Mononuclear cell (primary cell): ENCODE measurements at regions not wholly inside any gene's neighbourhood (a gene's known extent, or its start where the extent isn't known, plus 50 kb on each side); places are given as distances from the start of the nearest gene placed in this dataset.
"Not testable (repeated sequence)": the region's sequence is repeated elsewhere in the genome, so short reads cannot be mapped to it uniquely, and the experiment has no call there.

Source experiments
- H3K27me3 ChIP-seq: 2 replicates; pipeline ENCODE4 v1.6.0; 2011; ENCODE audit warnings: low read length, control low read depth; ENCODE audit not compliant: insufficient read depth
- H3K4me1 ChIP-seq: 2 replicates; pipeline ENCODE4 v1.5.1; 2011; ENCODE audit warnings: mild to moderate bottlenecking, low read length, control low read depth; ENCODE audit not compliant: insufficient read depth
- H3K4me3 ChIP-seq: 2 replicates; pipeline ENCODE4 v1.5.1; 2011; ENCODE audit warnings: mild to moderate bottlenecking, low read length, moderate library complexity
- H3K9me3 ChIP-seq: 2 replicates; pipeline ENCODE4 v1.5.1; 2011; ENCODE audit warnings: low read depth, mild to moderate bottlenecking, control low read depth, low read length

GRCh38 chr1:30660241-30660640 is 63.1 kb downstream of the MATN1 start:
- H3K4me1 ChIP-seq = no peaks in the 10 kb centered on the region
- no peaks in the 10 kb centered on the region for H3K9me3 ChIP-seq

GRCh38 chr1:30659702-30660101 is 63.7 kb downstream of the MATN1 start:
- Histone ChIP-seq H3K4me1 (no peaks in the 10 kb centered on the region), H3K27me3 (no peaks in the 10 kb centered on the region), H3K4me3 (no peak overlapping the region), H3K9me3 (no peaks in the 10 kb centered on the region)

More at GRCh38 chr1:30660241-30660640, 63.1 kb downstream of the MATN1 start:
- no peaks in the 10 kb centered on the region for H3K27me3 ChIP-seq
- no peak overlapping the region for H3K4me3 ChIP-seq

- H3K27me3 ChIP-seq, H3K9me3 ChIP-seq, H3K4me3 ChIP-seq, H3K4me1 ChIP-seq: not testable (repeated sequence)
These were observed 65.0 kb downstream of the MATN1 start for GRCh38 chr1:30658375-30658774.

- no peaks in the 10 kb centered on the region for H3K9me3 ChIP-seq
- H3K4me3 ChIP-seq = no peak overlapping the region
- H3K4me1 ChIP-seq = no peaks in the 10 kb centered on the region
- no peaks in the 10 kb centered on the region for H3K27me3 ChIP-seq
These were observed 65.4 kb downstream of the MATN1 start for GRCh38 chr1:30658014-30658336.

- H3K27me3 ChIP-seq = no peaks in the 10 kb centered on the region
- no peaks in the 10 kb centered on the region for H3K9me3 ChIP-seq
- H3K4me3 ChIP-seq = no peak overlapping the region
- no peaks in the 10 kb centered on the region for H3K4me1 ChIP-seq
These were observed 66.0 kb downstream of the MATN1 start for GRCh38 chr1:30657131-30658013.

GRCh38 chr1:30656171-30656940 is 67.0 kb downstream of the MATN1 start:
- Histone ChIP-seq H3K9me3 (no peaks in the 10 kb centered on the region), H3K4me3 (no peak overlapping the region), H3K4me1 (no peaks in the 10 kb centered on the region), H3K27me3 (no peaks in the 10 kb centered on the region)

- H3K4me3 ChIP-seq = no peak overlapping the region
- no peaks in the 10 kb centered on the region for H3K27me3 ChIP-seq
- no peaks in the 10 kb centered on the region for H3K4me1 ChIP-seq
- H3K9me3 ChIP-seq = no peaks in the 10 kb centered on the region
These were observed 67.7 kb downstream of the MATN1 start for GRCh38 chr1:30655672-30656071.

GRCh38 chr1:30654188-30654587 is 69.2 kb downstream of the MATN1 start:
- H3K9me3 ChIP-seq = no peaks in the 10 kb centered on the region
- H3K27me3 ChIP-seq = no peaks in the 10 kb centered on the region

GRCh38 chr1:30652152-30652841 is 71.1 kb downstream of the MATN1 start:
- Histone ChIP-seq H3K4me1 (no peaks in the 10 kb centered on the region), H3K27me3 (no peaks in the 10 kb centered on the region), H3K4me3 (no peak overlapping the region), H3K9me3 (no peaks in the 10 kb centered on the region)

More at GRCh38 chr1:30654188-30654587, 69.2 kb downstream of the MATN1 start:
- Histone ChIP-seq H3K4me3 (no peak overlapping the region), H3K4me1 (no peaks in the 10 kb centered on the region)

- H3K27me3 ChIP-seq, H3K9me3 ChIP-seq, H3K4me1 ChIP-seq, H3K4me3 ChIP-seq: not testable (repeated sequence)
These were observed 72.0 kb downstream of the MATN1 start for GRCh38 chr1:30651395-30651794.

- H3K4me3 ChIP-seq = no peak overlapping the region
- no peaks in the 10 kb centered on the region for H3K4me1 ChIP-seq
- no peaks in the 10 kb centered on the region for H3K9me3 ChIP-seq
- no peaks in the 10 kb centered on the region for H3K27me3 ChIP-seq
These were observed 72.4 kb downstream of the MATN1 start for GRCh38 chr1:30650968-30651320.

GRCh38 chr1:30650038-30650967 is 73.1 kb downstream of the MATN1 start:
- Histone ChIP-seq H3K27me3 (no peaks in the 10 kb centered on the region), H3K4me1 (no peaks in the 10 kb centered on the region), H3K9me3 (no peaks in the 10 kb centered on the region), H3K4me3 (no peak overlapping the region)

GRCh38 chr1:30649321-30649991 is 73.9 kb downstream of the MATN1 start:
- no peaks in the 10 kb centered on the region for H3K27me3 ChIP-seq
- H3K4me3 ChIP-seq = no peak overlapping the region
- no peaks in the 10 kb centered on the region for H3K9me3 ChIP-seq
- no peaks in the 10 kb centered on the region for H3K4me1 ChIP-seq

GRCh38 chr1:30648408-30649000 is 74.9 kb downstream of the MATN1 start:
- H3K4me1 ChIP-seq = no peaks in the 10 kb centered on the region
- H3K4me3 ChIP-seq = no peak overlapping the region
- H3K9me3 ChIP-seq = no peaks in the 10 kb centered on the region
- no peaks in the 10 kb centered on the region for H3K27me3 ChIP-seq
